ENCODE measurements at regions not wholly inside any gene's neighbourhood (a gene's known extent, or its start where the extent isn't known, plus 50 kb on each side); places are given as distances from the start of the nearest gene placed in this dataset.

DNA sequence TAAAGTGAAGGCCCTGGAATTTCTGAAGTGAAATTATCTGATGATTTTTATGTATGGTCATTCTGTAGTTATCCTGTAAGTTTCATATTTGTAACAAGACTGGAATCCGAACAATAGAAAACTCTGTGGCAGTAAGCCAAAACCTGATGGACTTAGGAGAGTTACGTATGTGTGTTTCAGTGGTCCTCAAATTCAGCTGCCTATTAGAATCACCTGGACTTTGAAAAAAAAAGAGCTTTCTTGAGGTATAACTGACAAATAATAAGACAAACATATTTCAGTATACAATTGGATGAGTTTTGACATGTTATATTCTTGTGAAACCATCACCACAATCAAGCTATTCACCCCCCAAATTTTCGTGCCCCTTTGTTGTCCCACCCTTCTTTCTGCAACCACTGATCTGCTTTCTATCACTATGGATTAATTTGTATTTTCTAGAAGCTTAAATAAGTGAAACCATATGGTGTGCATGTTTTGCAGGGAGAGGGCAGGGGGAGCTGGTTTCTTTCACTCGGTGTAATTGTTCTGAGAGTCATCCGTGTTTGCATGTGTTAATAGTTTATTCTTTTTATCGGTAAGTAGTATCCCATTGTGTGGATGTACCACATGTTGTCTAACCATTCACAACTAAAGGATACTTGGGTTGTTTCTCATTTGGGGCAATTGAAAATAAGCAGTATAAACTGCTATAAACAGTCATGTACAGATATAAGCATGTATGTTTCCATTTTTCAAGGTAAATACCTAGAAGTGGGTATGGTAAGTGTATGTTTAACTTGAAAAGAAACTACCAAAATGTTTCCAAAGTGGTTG lies 50.2 kb upstream of the EML4 start:
- Histone ChIP-seq H3K9ac (ENCODE audit: low read length) (no peak overlapping the region), H3K4me1 (ENCODE audit: control insufficient read depth, insufficient read depth, low read length) (peaks cover 25% of the 10 kb centered on the region), H3K9me3 (ENCODE audit: control insufficient read depth, low read length) (no peaks in the 10 kb centered on the region), H3K36me3 (ENCODE audit: control insufficient read depth, insufficient read depth, low read length, severe bottlenecking) (no peaks in the 10 kb centered on the region), H3K4me3 (ENCODE audit: low read length) (no peak overlapping the region), H3K27me3 (replicated peaks; ENCODE audit: control insufficient read depth, insufficient read depth, low read length) (no peaks in the 10 kb centered on the region)
- no peak for DNase-seq (ENCODE audit: low read depth)
